Hypothalamus (tissue), 51 donors: ENCODE measurements at regions not wholly inside any gene's neighbourhood (a gene's known extent, or its start where the extent isn't known, plus 50 kb on each side); places are given as distances from the start of the nearest gene placed in this dataset.

ENCODE experiments used
- DNase-seq, 51 donors: peaks; one replicate each; lab custom pipeline; 2025; lab: John Stamatoyannopoulos, UW

- DNase-seq: no peak
Measured at GRCh38 chr1:30611741-30612309, 111.6 kb downstream of the MATN1 start.

GRCh38 chr1:30610917-30611316 is 112.5 kb downstream of the MATN1 start:
- peak in 2 of 51 donors; percentile 1 to 6 for DNase-seq

GRCh38 chr1:30609999-30610345 is 113.4 kb downstream of the MATN1 start:
- no peak for DNase-seq

GRCh38 chr1:30609336-30609998 is 113.9 kb downstream of the MATN1 start:
- no peak for DNase-seq

- no peak for DNase-seq
Measured at GRCh38 chr1:30607723-30608122, 115.7 kb downstream of the MATN1 start.

GRCh38 chr1:30606166-30606565 is 117.2 kb downstream of the MATN1 start:
- no peak for DNase-seq

GRCh38 chr1:30605441-30605920 is 117.9 kb downstream of the MATN1 start:
- DNase-seq: no peak

- no peak for DNase-seq
Measured at GRCh38 chr1:30604801-30605440, 118.5 kb downstream of the MATN1 start.

- no peak for DNase-seq
Measured at GRCh38 chr1:30603081-30603858, 120.1 kb downstream of the MATN1 start.

- no peak for DNase-seq
Measured at GRCh38 chr1:30601316-30602085, 121.9 kb downstream of the MATN1 start.

- no peak for DNase-seq
Measured at GRCh38 chr1:30600706-30601105, 122.7 kb downstream of the MATN1 start.

GRCh38 chr1:30600258-30600657 is 123.1 kb downstream of the MATN1 start:
- DNase-seq: no peak

- no peak for DNase-seq
Measured at GRCh38 chr1:30599721-30600120, 123.7 kb downstream of the MATN1 start.

GRCh38 chr1:30598571-30599114 is 124.7 kb downstream of the MATN1 start:
- no peak for DNase-seq

GRCh38 chr1:30597711-30598110 is 125.7 kb downstream of the MATN1 start:
- DNase-seq: no peak

GRCh38 chr1:30596891-30597290 is 126.5 kb downstream of the MATN1 start:
- no peak for DNase-seq

- no peak for DNase-seq
Measured at GRCh38 chr1:30596470-30596869, 126.9 kb downstream of the MATN1 start.

GRCh38 chr1:30589083-30589482 is 134.3 kb downstream of the MATN1 start:
- DNase-seq: no peak

GRCh38 chr1:30588311-30589073 is 134.9 kb downstream of the MATN1 start:
- DNase-seq: no peak

- no peak for DNase-seq
Measured at GRCh38 chr1:30586671-30587070, 136.7 kb downstream of the MATN1 start.
